ENCODE measurements at regions not wholly inside any gene's neighbourhood (a gene's known extent, or its start where the extent isn't known, plus 50 kb on each side); places are given as distances from the start of the nearest gene placed in this dataset.

DNA sequence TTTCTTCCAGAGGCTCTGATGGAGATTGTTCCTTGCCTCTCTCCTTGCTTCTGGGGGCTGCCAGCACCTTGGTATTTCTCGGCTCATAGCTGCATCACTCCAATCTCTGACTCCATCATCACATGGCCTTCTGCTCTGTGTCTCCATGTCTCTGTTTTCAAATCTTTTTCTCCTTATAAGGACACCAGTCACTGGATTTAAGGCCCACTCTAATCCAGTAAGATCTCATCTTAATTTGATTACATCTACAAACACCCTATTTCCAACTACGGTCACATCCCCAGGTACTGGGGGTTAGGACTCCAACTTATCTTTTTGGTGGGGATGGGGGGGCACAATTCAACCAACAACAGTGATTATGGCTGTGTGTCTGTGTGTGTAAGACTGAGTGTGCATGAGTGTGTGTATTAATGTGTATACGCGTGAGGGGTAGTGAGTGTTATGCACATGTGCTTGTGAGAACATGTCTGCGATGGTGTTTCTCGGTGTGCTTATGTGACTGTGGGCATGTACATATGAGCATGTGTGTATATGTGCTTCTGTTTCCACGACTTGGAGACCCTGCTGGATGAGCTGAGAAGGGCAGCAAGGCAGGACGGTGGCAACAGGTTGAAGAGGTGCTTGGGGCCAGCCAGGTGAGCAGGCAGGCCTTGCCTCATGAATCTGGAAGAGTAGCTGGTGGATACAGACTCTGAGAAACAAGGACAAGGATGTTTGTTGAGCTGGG lies 130.5 kb downstream of the MRPL14 start:
- Histone ChIP-seq H3K9me3 (ENCODE audit: control insufficient read depth, insufficient read depth, low read length) (no peaks in the 10 kb centered on the region), H3K9ac (ENCODE audit: low read depth, low read length) (no peak overlapping the region), H3K4me1 (ENCODE audit: insufficient read depth, low read length) (peaks cover 23% of the 10 kb centered on the region), H3K36me3 (ENCODE audit: insufficient read depth, low read length) (no peaks in the 10 kb centered on the region)

GRCh38 chr6:43995137-43995536 lies 132.1 kb downstream of the MRPL14 start:
- Histone ChIP-seq H3K9me3 (ENCODE audit: control insufficient read depth, insufficient read depth, low read length) (no peaks in the 10 kb centered on the region), H3K9ac (ENCODE audit: low read depth, low read length) (no peak overlapping the region), H3K4me1 (ENCODE audit: insufficient read depth, low read length) (peaks cover 16% of the 10 kb centered on the region; the same call in 1 of the 2 replicates), H3K36me3 (ENCODE audit: insufficient read depth, low read length) (no peaks in the 10 kb centered on the region)

- peaks cover 14% of the 10 kb centered on the region; the same call in 1 of the 2 replicates for H3K4me1 ChIP-seq (ENCODE audit: insufficient read depth, low read length)
- H3K36me3 ChIP-seq (ENCODE audit: insufficient read depth, low read length) = no peaks in the 10 kb centered on the region
- no peak overlapping the region for H3K9ac ChIP-seq (ENCODE audit: low read depth, low read length)
- no peaks in the 10 kb centered on the region for H3K9me3 ChIP-seq (ENCODE audit: control insufficient read depth, insufficient read depth, low read length)
Measured at GRCh38 chr6:43993881-43994523, 133.2 kb downstream of the MRPL14 start.

- H3K9ac ChIP-seq (ENCODE audit: low read depth, low read length) = no peak overlapping the region
Measured at GRCh38 chr6:43992783-43993644, 134.2 kb downstream of the MRPL14 start.

GRCh38 chr6:43992126-43992663 lies 135.1 kb downstream of the MRPL14 start:
- Histone ChIP-seq H3K9me3 (ENCODE audit: control insufficient read depth, insufficient read depth, low read length) (no peaks in the 10 kb centered on the region), H3K36me3 (ENCODE audit: insufficient read depth, low read length) (no peaks in the 10 kb centered on the region), H3K4me1 (ENCODE audit: insufficient read depth, low read length) (peaks cover 14% of the 10 kb centered on the region; the same call in 1 of the 2 replicates), H3K9ac (ENCODE audit: low read depth, low read length) (no peak overlapping the region)

More at GRCh38 chr6:43992783-43993644, 134.2 kb downstream of the MRPL14 start:
- no peaks in the 10 kb centered on the region for H3K9me3 ChIP-seq (ENCODE audit: control insufficient read depth, insufficient read depth, low read length)
- peaks cover 14% of the 10 kb centered on the region; the same call in 1 of the 2 replicates for H3K4me1 ChIP-seq (ENCODE audit: insufficient read depth, low read length)
- H3K36me3 ChIP-seq (ENCODE audit: insufficient read depth, low read length) = no peaks in the 10 kb centered on the region

DNA sequence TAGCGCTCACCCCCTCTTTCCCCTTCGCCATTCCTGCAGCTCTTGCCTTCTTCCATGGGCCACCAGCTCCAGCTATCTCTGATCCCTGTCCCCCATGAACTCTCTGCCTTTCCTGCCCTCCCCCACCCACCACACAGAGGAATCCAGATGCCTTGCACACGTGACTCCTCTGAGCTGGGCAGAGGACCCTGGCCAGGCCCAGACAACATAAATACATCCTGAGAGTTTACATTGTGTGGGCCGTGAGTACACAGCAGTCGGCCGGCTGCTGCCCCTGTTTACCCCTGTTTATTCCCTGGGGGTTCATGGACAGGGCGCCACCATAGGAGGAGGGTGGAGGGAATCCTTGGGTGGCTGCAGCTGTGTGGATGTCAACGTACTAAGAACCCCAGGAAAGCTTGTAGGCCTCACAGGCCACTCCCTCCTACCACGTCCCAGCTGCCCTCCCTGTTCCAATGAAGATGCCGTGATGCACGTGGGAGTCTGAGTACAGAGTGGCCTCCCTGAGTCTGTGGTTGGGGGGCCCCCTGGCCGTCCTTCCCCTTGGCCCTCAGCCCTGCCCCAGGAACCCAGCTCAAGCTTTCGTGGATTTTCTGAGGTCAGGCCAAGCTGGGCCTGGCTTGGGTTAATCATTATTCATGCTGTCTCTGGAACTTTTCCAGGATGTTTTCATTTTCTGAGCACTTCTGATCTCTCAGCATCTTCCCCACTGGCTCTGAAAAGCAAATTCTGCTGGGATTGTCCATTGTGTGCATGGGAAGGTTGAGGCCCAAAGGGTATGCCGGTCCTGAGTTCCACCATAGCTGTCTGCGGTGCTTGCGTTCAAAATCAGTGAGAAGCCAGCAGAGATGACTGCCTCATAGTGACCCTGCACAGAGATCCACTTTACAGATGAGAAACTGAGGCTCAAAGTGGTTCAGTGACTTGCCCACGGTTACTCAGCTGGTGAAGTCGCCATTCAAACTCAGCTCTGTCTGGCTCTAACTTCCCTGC lies 136.3 kb downstream of the MRPL14 start:
- Histone ChIP-seq H3K36me3 (ENCODE audit: insufficient read depth, low read length) (no peaks in the 10 kb centered on the region), H3K9me3 (ENCODE audit: control insufficient read depth, insufficient read depth, low read length) (no peaks in the 10 kb centered on the region), H3K9ac (ENCODE audit: low read depth, low read length) (no peak overlapping the region), H3K4me1 (ENCODE audit: insufficient read depth, low read length) (peaks cover 14% of the 10 kb centered on the region; the same call in 1 of the 2 replicates)

DNA sequence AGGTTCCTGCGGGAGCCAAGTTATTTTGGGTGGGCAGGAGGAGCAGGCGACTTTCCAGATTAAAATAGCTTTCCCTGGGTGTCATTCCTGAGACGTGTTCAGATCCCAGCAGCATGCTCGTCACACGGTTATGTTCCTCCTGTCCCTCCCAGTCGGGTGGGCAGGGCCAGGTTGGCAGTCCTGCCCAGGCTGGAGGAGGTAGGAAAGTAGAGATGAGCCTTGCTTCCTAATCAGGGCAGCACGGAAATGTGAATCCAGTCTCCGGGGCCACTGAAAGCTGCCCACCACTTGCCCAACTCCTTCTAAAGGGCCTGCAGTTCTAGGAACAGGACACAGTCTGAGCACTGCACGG lies 137.0 kb downstream of the MRPL14 start:
- H3K9me3 ChIP-seq (ENCODE audit: control insufficient read depth, insufficient read depth, low read length) = no peaks in the 10 kb centered on the region
- H3K9ac ChIP-seq (ENCODE audit: low read depth, low read length) = no peak overlapping the region
- H3K4me1 ChIP-seq (ENCODE audit: insufficient read depth, low read length) = peaks cover 14% of the 10 kb centered on the region; the same call in 1 of the 2 replicates
- H3K36me3 ChIP-seq (ENCODE audit: insufficient read depth, low read length) = no peaks in the 10 kb centered on the region

GRCh38 chr6:43989581-43990146 lies 137.6 kb downstream of the MRPL14 start:
- H3K9ac ChIP-seq (ENCODE audit: low read depth, low read length) = no peak overlapping the region
- H3K4me1 ChIP-seq (ENCODE audit: insufficient read depth, low read length) = peaks cover 13% of the 10 kb centered on the region; the same call in 1 of the 2 replicates
- H3K36me3 ChIP-seq (ENCODE audit: insufficient read depth, low read length) = no peaks in the 10 kb centered on the region
- H3K9me3 ChIP-seq (ENCODE audit: control insufficient read depth, insufficient read depth, low read length) = no peaks in the 10 kb centered on the region

DNA sequence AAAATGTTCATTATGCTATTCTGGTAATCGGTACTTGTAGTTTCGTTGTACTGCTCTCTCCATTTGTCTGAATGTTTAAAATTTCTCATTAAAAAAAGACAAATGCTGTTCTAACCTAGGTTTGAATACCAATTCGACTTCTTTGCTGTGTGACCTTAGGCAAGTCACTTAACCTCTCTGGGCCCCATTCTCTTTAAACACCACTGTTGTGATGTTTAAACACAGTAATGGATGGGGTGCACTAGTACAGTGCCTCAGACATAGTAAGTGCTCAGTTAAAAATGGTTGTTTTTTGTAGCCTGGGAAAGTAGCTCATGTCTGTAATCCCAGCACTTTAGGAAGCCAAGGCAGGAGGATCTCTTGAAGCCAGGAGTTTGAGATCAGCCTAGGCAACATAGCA lies 138.5 kb downstream of the MRPL14 start:
- Histone ChIP-seq H3K4me1 (ENCODE audit: insufficient read depth, low read length) (peaks cover 8% of the 10 kb centered on the region; the same call in 1 of the 2 replicates), H3K9ac (ENCODE audit: low read depth, low read length) (no peak overlapping the region), H3K36me3 (ENCODE audit: insufficient read depth, low read length) (no peaks in the 10 kb centered on the region), H3K9me3 (ENCODE audit: control insufficient read depth, insufficient read depth, low read length) (no peaks in the 10 kb centered on the region)

GRCh38 chr6:43987838-43988439 lies 139.3 kb downstream of the MRPL14 start:
- Histone ChIP-seq H3K9ac (ENCODE audit: low read depth, low read length) (no peak overlapping the region), H3K36me3 (ENCODE audit: insufficient read depth, low read length) (no peaks in the 10 kb centered on the region), H3K4me1 (ENCODE audit: insufficient read depth, low read length) (0 out of 2 replicates have a peak, but pooled peaks cover 8% of the 10 kb centered on the region), H3K9me3 (ENCODE audit: control insufficient read depth, insufficient read depth, low read length) (no peaks in the 10 kb centered on the region)

- Histone ChIP-seq H3K4me1 (ENCODE audit: insufficient read depth, low read length) (0 out of 2 replicates have a peak, but pooled peaks cover 8% of the 10 kb centered on the region), H3K9ac (ENCODE audit: low read depth, low read length) (no peak overlapping the region), H3K9me3 (ENCODE audit: control insufficient read depth, insufficient read depth, low read length) (no peaks in the 10 kb centered on the region), H3K36me3 (ENCODE audit: insufficient read depth, low read length) (no peaks in the 10 kb centered on the region)
Measured at GRCh38 chr6:43986177-43986825, 141.0 kb downstream of the MRPL14 start.

DNA sequence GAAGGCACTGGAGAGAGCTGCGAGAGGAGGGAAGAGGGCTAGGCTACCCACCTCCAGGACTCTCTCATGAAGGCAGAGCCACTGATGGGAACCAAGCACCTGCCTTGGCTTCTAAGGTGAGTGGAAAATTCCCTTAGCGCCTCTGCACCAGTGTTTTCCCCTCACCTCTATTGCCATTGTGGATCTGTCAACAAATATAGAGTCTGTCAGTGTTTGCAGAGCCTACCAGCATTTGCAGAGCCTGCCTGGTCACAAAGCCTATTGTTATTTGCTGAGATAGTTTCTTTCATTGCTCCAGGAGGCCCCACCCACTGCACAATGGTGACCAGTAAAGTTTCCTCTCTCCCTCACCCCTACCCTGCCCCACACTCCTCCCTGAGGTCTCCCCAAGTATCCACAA lies 141.9 kb downstream of the MRPL14 start:
- no peaks in the 10 kb centered on the region for H3K36me3 ChIP-seq (ENCODE audit: insufficient read depth, low read length)
- H3K9me3 ChIP-seq (ENCODE audit: control insufficient read depth, insufficient read depth, low read length) = no peaks in the 10 kb centered on the region
- H3K4me1 ChIP-seq (ENCODE audit: insufficient read depth, low read length) = 0 out of 2 replicates have a peak, but pooled peaks cover 1% of the 10 kb centered on the region
- no peak overlapping the region for H3K9ac ChIP-seq (ENCODE audit: low read depth, low read length)
